ENCODE measurements at regions not wholly inside any gene's neighbourhood (a gene's known extent, or its start where the extent isn't known, plus 50 kb on each side); places are given as distances from the start of the nearest gene placed in this dataset.

DNA sequence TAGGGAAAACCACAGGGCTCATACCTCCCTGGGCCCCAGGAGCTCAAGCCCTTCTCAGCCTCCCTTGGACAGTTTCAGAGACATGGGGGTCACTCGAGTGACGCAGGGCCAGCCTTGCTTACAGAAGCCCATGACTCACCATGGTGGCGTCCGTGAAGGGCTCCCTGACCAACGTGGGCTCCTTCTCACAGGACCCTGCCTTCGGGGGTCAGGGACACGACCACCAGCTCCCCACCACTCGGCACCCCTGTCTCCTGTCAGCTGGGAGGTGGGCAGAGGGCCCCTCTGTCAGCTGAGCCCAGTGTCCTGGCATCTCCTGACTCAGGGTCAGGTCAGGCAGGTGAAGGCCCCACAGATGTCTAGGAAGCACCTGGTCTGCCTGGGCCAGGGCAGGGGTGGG is 126.3 kb upstream of the ANO1 start:
- no peak for TF ChIP-seq EZH2 (IDR thresholded peaks at IDR 0.05; ENCODE audit: borderline replicate concordance)
- TF ChIP-seq, protein P1, sequence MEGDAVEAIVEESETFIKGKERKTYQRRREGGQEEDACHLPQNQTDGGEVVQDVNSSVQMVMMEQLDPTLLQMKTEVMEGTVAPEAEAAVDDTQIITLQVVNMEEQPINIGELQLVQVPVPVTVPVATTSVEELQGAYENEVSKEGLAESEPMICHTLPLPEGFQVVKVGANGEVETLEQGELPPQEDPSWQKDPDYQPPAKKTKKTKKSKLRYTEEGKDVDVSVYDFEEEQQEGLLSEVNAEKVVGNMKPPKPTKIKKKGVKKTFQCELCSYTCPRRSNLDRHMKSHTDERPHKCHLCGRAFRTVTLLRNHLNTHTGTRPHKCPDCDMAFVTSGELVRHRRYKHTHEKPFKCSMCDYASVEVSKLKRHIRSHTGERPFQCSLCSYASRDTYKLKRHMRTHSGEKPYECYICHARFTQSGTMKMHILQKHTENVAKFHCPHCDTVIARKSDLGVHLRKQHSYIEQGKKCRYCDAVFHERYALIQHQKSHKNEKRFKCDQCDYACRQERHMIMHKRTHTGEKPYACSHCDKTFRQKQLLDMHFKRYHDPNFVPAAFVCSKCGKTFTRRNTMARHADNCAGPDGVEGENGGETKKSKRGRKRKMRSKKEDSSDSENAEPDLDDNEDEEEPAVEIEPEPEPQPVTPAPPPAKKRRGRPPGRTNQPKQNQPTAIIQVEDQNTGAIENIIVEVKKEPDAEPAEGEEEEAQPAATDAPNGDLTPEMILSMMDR (IDR thresholded peaks at IDR 0.05; ENCODE audit: poor library complexity): no peak

All from hepatocyte (in vitro differentiated cells).